Vagina (tissue), 2 donors: ENCODE measurements at regions not wholly inside any gene's neighbourhood (a gene's known extent, or its start where the extent isn't known, plus 50 kb on each side); places are given as distances from the start of the nearest gene placed in this dataset.

Source experiments
- POLR2AphosphoS5 ChIP-seq, 2 donors: sonication (generic); formaldehyde crosslinking; IDR thresholded peaks; one replicate each; pipeline ENCODE4 v1.9.0; 2017; ENCODE audit warnings: antibody characterized with exemption in 2 of 2, mild to moderate bottlenecking in 2 of 2, low read depth in 1 of 2; ENCODE audit not compliant: insufficient read depth in 1 of 2
- TF ChIP-seq, protein P1 (sequence below), 3 experiments: fragments of 450-650 bp in 2 of 3; fragments of 200-600 bp in 1 of 3; sonication (generic) in 1 of 3; IDR thresholded peaks; one replicate each; pipeline ENCODE4 v1.5.1; 2017 to 2019; ENCODE audit warnings: antibody characterized with exemption in 3 of 3, mild to moderate bottlenecking in 2 of 3, moderate library complexity in 2 of 3

DNA sequence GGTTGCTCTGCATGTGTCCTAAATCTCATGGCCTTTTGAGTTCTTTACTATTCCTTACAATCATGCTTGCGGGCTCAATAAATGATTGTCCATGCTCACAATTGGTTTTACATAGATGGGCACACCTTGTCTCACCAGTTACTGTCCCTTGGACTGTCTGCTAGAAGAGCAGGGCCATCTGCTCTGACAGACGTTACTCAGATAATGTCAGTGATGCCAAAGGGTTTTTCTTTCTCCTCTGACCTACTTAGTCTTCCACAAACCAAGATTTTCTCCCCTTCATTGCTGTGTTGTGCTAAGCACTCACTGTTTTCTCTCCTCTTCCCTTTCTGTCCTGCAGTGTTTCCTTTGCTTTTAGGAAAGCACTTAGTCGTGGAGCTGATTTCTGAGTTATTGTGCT is 562.3 kb downstream of the KIF4B start:
- TF ChIP-seq, protein P1, sequence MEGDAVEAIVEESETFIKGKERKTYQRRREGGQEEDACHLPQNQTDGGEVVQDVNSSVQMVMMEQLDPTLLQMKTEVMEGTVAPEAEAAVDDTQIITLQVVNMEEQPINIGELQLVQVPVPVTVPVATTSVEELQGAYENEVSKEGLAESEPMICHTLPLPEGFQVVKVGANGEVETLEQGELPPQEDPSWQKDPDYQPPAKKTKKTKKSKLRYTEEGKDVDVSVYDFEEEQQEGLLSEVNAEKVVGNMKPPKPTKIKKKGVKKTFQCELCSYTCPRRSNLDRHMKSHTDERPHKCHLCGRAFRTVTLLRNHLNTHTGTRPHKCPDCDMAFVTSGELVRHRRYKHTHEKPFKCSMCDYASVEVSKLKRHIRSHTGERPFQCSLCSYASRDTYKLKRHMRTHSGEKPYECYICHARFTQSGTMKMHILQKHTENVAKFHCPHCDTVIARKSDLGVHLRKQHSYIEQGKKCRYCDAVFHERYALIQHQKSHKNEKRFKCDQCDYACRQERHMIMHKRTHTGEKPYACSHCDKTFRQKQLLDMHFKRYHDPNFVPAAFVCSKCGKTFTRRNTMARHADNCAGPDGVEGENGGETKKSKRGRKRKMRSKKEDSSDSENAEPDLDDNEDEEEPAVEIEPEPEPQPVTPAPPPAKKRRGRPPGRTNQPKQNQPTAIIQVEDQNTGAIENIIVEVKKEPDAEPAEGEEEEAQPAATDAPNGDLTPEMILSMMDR (IDR thresholded peaks at IDR 0.05), result no peak
- TF ChIP-seq POLR2AphosphoS5 (IDR thresholded peaks at IDR 0.05; ENCODE audit: insufficient read depth in 1 of 2, low read depth in 1 of 2), result no peak
